Endothelial cell (in vitro differentiated cells): ENCODE measurements at regions not wholly inside any gene's neighbourhood (a gene's known extent, or its start where the extent isn't known, plus 50 kb on each side); places are given as distances from the start of the nearest gene placed in this dataset.

Source experiments
- DNase-seq: peaks from one replicate; pipeline ENCODE4 v3.0.0; 2021; ENCODE audit warnings: low spot score
- H3K27ac Mint-ChIP-seq: one replicate; pipeline ENCODE4 v1.8.0; 2021; ENCODE audit warnings: mixed read lengths, inconsistent platforms; ENCODE audit not compliant: unreplicated experiment
- H3K27me3 Mint-ChIP-seq: one replicate; pipeline ENCODE4 v1.8.0; 2021; ENCODE audit warnings: mild to moderate bottlenecking, moderate library complexity, mixed read lengths, inconsistent platforms; ENCODE audit not compliant: unreplicated experiment
- H3K36me3 Mint-ChIP-seq: one replicate; pipeline ENCODE4 v1.8.0; 2021; ENCODE audit warnings: mild to moderate bottlenecking, low read depth, mixed read lengths, inconsistent platforms; ENCODE audit not compliant: unreplicated experiment
- H3K4me1 Mint-ChIP-seq: one replicate; pipeline ENCODE4 v1.8.0; 2021; ENCODE audit warnings: mild to moderate bottlenecking, mixed read lengths, inconsistent platforms; ENCODE audit not compliant: unreplicated experiment
- H3K4me3 Mint-ChIP-seq: one replicate; pipeline ENCODE4 v1.8.0; 2021; ENCODE audit warnings: mild to moderate bottlenecking, mixed read lengths, inconsistent platforms; ENCODE audit not compliant: unreplicated experiment
- H3K9me3 Mint-ChIP-seq: one replicate; pipeline ENCODE4 v1.8.0; 2021; ENCODE audit warnings: mixed read lengths, inconsistent platforms; ENCODE audit not compliant: unreplicated experiment
- TF ChIP-seq, protein P1 (sequence below): fragments of 200-600 bp; sonication (generic); IDR thresholded peaks from one replicate; pipeline ENCODE4 v1.5.0; 2021; ENCODE audit warnings: antibody characterized with exemption; ENCODE audit not compliant: unreplicated experiment

GRCh38 chr6:152811785-152812184, 61.2 kb downstream of the VIP start:
- Mint-ChIP-seq H3K36me3 (no peaks in the 10 kb centered on the region), H3K4me3 (no peak overlapping the region), H3K27ac (no peak overlapping the region), H3K9me3 (no peaks in the 10 kb centered on the region), H3K4me1 (no peaks in the 10 kb centered on the region), H3K27me3 (peaks cover 3% of the 10 kb centered on the region)
- TF ChIP-seq, protein P1, sequence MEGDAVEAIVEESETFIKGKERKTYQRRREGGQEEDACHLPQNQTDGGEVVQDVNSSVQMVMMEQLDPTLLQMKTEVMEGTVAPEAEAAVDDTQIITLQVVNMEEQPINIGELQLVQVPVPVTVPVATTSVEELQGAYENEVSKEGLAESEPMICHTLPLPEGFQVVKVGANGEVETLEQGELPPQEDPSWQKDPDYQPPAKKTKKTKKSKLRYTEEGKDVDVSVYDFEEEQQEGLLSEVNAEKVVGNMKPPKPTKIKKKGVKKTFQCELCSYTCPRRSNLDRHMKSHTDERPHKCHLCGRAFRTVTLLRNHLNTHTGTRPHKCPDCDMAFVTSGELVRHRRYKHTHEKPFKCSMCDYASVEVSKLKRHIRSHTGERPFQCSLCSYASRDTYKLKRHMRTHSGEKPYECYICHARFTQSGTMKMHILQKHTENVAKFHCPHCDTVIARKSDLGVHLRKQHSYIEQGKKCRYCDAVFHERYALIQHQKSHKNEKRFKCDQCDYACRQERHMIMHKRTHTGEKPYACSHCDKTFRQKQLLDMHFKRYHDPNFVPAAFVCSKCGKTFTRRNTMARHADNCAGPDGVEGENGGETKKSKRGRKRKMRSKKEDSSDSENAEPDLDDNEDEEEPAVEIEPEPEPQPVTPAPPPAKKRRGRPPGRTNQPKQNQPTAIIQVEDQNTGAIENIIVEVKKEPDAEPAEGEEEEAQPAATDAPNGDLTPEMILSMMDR = no peak
- no peak for DNase-seq

GRCh38 chr6:152815230-152815872, 64.8 kb downstream of the VIP start:
- H3K9me3 Mint-ChIP-seq = no peaks in the 10 kb centered on the region
- H3K4me3 Mint-ChIP-seq = no peak overlapping the region
- TF ChIP-seq, protein P1 = no peak
- no peak for DNase-seq
- no peaks in the 10 kb centered on the region for H3K36me3 Mint-ChIP-seq
- H3K4me1 Mint-ChIP-seq = no peaks in the 10 kb centered on the region
- peaks cover 3% of the 10 kb centered on the region for H3K27me3 Mint-ChIP-seq
- H3K27ac Mint-ChIP-seq = no peak overlapping the region

- Mint-ChIP-seq H3K4me3 (no peak overlapping the region), H3K27me3 (peaks cover 3% of the 10 kb centered on the region), H3K9me3 (no peaks in the 10 kb centered on the region), H3K27ac (no peak overlapping the region), H3K36me3 (no peaks in the 10 kb centered on the region), H3K4me1 (no peaks in the 10 kb centered on the region)
- TF ChIP-seq, protein P1 = no peak
- DNase-seq = no peak
These were observed 65.5 kb downstream of the VIP start for GRCh38 chr6:152816055-152816454.

GRCh38 chr6:152821525-152821924, 70.9 kb downstream of the VIP start:
- Mint-ChIP-seq H3K4me1 (no peaks in the 10 kb centered on the region), H3K27me3 (no peaks in the 10 kb centered on the region), H3K4me3 (no peak overlapping the region), H3K27ac (no peak overlapping the region), H3K36me3 (no peaks in the 10 kb centered on the region), H3K9me3 (no peaks in the 10 kb centered on the region)
- TF ChIP-seq, protein P1 = no peak
- no peak for DNase-seq

GRCh38 chr6:152824666-152825065, 74.1 kb downstream of the VIP start:
- Mint-ChIP-seq H3K9me3 (no peaks in the 10 kb centered on the region), H3K27ac (no peak overlapping the region), H3K4me1 (no peaks in the 10 kb centered on the region), H3K4me3 (no peak overlapping the region), H3K36me3 (no peaks in the 10 kb centered on the region), H3K27me3 (no peaks in the 10 kb centered on the region)
- no peak for DNase-seq
- TF ChIP-seq, protein P1 = no peak
